ENCODE measurements at regions not wholly inside any gene's neighbourhood (a gene's known extent, or its start where the extent isn't known, plus 50 kb on each side); places are given as distances from the start of the nearest gene placed in this dataset.

DNA sequence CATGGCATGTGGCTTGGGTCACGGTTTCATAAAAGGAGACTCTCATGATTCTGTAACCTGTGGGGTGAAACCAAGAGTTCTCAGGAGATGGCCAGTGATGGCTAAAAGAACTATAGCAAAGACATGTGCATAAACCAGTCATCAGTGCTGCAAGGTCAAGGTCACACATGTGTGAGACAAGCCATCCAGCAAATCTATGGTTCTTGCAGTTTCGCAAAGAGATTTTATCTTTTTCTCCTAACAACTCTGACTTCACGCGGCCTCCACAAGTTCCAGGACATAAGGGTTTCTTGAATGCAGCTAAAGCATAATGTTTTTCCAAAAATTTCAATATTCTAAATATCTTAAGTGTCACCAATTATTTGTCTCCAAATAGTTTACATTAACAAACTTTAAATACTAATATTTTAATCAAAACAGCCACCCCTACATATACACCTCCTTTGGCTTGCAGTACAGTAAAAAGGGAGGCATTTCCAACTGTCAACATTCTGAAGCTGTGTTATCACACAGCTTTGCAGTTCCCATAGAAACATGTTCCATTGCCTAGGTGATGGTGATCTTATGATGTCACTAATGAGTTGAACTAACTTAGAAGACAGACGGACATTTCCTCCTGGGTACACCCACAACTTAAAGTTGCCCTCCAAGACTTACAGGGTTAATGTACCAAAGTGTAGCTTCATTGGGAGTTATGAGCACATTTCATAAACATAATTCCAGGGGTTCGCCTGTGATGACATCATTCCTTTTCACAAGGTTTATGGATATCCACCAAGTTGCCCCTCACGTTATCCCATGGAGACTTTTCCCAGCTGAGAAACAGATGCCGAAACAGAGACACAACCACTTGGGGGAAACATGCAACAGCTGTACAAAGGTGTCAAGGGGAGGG, 250.9 kb upstream of the PDE10A start:
- DNase-seq (ENCODE audit: low read depth), result no peak

DNA sequence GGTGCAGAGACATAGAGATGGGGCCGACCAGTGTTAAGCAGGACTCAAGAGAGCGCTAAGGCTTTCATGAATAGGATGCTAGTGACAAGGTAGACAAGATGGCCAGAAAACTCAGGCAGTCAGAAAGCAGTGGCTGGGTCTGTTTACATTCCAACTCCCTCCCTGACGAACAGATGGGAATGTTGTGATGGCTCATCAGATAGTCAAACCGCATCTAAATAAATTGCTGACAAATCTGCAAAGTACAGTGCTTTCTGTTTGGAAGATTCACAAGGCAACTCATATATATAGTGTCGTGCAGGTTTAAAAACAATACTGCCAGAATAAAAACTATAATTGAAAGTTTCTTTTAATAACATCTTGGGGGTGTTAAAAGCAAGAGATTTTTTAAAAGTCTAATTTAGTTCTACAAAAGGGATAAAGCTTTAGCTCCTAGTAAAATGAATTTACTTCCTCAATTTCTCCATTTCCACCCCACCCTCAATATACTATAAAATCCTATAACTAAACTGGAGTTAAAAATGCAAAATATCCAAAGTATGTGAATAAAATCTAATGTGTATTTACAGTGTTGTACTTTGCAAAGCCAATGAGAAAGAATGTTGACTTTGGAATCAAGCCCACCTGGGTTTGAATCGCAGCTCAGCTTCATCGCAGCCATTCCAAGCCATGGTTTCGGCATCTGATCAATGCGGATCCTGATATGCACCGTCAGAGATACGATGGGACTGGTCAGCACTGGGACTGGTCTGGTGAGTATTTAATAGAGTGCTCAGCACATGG, 247.3 kb upstream of the PDE10A start:
- no peak for DNase-seq (ENCODE audit: low read depth)

DNA sequence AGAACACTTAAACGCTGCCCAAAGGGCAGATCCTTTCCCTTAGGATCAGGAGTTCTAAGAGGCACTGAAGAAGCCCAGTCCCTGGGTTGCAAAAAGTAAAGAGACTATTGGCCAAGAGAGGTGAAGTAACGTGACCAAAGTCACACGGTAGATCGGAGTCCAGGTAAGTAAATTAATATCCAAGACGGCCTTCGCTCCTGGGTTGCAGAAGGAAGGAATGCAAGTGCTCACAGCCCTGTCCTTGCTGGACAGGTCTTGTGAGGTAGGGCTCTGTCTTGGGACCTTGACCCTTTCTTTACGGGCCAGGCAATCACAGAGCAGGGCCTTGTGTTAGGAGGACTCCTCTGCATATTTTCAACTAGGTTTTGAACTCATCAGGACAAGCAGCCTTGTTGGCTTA, 243.7 kb upstream of the PDE10A start:
- DNase-seq (ENCODE audit: low read depth), result no peak

DNA sequence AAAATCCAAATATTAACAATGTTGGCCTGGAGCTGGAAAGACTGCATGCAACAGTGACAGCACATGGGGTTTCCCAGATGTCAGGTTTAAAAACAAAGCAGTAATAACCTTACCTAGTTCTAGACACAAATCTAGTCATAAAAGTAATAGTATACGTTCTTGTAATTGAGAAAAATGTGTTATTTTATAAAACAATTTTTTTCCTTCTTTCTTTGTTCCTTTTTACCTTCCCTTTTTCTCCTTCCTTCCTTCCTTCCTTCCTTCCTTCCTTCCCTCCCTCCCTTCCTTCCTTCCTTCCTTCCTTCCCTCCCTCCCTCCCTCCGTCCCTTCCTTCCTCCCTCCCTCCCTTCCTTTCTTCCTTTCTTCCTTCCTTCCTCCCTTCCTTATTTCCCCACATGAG, 242.7 kb upstream of the PDE10A start:
- no peak for DNase-seq (ENCODE audit: low read depth)

DNA sequence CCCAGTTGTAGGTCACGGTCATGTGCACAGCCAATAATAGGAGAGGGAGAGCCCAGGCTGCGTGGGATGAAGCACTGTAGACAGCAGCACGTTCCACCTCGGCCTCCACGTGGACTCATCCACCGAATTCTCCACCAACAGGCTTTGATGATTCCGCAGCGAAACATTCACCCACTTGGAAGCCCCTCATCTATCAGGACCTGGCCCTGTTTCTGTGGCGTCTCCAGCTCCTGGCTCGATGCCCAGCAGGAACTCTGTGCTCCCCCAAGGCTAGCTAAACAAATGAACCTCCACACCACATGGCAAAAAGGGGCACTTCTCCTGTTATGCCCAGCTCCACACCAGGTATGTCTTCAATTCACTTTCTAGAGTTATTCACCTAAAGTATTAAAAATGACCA, 237.9 kb upstream of the PDE10A start:
- no peak for DNase-seq (ENCODE audit: low read depth)

DNA sequence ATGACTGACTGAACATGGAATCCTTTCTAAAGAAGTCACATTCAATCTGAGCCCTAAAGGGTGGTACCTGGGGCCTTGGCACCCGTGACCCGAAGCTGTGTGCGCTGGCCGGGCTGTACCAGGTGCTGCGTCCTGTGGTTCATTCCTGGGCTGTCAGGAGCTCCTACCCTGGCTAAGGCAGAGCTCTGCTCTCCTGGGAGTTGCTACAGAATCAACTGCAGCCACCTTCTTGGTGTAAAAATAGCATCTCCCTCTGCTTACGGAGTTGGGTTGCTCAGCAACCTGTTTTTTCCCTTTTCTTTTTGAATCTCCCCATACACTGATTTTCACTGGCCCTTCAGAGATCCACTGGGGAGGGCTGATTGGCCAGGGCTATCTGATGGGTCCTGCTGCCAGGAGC, 236.6 kb upstream of the PDE10A start:
- DNase-seq (ENCODE audit: low read depth), result no peak

DNA sequence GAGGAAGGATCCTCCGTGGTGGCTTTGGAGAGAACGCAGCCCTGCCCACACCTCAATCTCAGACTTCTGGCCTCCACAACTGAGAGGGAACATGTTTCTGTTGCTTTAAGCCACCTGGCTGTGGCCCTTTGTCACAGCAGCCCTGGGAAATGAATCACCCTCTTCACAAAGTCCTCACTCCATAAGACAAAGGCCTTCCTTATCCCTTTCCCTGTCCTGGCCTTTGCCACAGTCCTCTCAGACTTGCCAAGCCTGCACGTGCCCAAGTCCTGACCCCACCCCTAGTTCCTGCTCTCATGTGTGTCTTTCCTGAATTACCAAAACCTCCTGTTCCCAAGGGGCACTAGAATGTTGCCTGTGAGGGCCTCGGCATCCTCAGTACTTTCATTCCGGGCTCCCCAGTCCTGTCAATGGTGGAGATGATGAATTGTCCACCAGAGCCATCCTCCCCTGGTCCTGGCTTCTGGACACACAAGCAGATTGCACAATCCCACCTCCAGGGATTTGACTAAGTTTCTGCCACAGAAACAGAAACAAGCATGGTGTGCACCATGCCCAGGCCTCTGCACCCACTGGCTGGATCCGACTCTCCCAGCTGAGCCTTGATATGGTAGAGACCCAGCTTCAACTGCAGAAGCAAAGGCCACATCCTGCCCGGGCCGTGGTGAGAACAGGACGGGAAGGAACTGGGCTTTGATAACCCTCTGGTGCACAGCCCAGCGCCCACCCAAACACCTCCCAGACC, 232.6 kb upstream of the PDE10A start:
- no peak for DNase-seq (ENCODE audit: low read depth)

DNA sequence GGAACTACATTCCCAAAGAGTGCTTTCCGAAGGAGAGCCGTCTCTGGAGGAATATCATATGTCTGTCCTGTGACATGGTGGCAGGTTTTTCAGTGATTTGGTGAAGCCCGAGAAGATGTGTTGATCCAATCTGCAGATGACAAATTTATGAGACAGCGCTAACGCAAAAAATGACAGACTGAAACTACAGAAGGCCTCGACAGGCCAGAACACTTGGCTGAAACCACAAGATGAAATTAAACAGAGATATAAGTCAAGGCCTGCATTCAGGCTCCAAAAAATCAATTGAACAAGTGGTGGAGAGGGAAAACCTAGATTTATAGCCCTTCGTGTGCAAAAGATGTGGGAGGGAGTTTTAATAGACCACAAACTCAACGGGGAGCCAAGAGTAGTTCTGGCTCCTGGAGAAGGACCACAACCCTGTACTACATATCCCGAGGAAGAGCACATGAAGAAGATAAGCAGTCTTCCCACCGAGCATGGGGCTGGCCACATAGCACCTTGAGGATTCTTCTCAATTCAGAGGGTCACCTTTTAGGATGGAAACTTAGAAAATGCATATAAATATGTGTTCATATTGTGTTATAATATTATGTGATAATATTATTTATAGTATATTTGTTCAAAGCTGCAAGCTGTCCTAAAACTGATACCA, 231.3 kb upstream of the PDE10A start:
- no peak for DNase-seq (ENCODE audit: low read depth)

DNA sequence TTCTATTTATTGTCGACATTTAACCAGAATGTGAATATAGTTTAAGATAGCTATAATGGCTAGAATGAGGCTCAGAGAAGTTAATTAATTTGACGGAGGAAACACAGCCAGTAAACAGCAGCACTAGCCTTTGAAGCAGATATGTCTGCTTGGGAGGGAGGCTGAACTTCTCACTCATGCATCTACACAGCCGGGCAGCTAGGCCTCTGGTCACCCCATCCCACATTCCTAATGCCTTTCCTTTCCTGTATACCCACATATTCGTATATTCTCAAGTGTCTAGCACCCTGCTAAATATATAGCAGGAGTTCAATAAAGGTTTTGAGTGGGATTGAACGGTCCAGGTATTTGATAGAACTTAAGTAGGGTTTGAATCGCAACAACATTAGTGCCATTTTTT, 230.4 kb upstream of the PDE10A start:
- DNase-seq (ENCODE audit: low read depth), result no peak

DNA sequence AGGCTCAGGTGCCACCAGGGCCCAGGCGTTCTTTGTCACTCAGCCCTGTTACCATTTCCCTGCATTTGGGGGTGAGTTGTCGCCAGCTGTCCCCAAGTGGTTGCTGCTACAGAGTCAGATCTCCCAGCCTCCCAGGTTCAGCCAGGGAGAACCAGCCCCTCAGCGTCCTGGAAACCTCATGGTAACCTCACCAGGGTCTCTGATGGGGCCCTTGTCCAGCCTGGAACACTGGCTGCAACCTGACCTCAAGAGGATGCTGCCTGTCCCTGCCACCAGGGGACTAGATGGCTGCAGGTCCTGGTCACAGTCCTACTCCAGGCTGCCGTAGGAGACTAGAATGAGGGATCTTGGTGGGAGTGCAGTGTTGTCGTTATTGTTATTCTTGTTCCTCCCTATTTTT, 228.3 kb upstream of the PDE10A start:
- DNase-seq (ENCODE audit: low read depth), result no peak

DNA sequence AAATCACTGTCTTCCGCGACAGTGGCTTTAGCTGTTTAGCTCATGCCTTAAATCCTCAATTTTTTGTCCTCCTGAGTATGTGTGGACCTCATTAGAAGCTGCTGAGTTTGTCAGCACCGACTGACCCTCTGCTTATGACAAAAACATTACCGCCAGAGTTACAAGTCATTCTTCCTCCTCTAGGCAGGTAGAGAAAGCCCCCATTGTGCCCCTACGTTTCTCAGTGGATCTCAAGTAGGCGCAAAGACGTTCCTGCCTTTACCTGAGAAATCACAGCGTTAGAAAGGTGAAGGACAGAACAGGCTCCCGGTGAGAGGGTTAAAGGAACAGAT, 227.3 kb upstream of the PDE10A start:
- no peak for DNase-seq (ENCODE audit: low read depth)

DNA sequence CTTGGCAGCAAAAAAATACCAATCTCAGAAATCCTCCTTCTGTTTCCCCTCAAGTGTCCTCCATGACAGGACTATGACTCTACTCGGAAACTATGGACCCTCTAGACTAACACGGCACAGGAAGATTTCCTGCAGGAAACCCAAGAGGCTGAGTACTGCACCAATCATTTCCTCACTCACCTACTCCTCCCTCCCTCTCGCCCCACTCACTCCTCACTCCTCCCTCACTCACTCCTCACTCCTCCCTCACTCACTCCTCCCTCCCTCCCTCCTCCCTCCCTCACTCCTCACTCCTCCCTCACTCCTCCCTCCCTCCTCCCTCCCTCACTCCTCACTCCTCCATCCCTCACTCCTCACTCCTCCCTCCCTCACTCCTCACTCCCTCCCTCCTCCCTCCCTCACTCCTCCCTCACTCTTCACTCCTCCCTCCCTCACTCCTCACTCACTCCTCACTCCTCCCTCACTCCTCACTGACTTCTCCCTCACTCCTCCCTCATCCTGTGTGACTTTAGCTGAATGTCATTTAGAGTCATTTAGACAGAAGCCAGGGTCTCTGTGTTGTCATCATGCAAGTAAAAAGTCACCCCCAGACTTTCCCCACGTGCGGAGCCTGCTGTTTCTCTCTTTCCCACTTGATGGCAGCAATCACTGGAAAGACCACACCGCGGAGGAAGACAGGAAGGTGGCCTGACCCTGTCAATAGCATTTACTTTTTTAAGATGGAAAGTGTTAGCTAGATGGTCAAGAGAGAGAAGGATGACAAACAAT, 226.8 kb upstream of the PDE10A start:
- no peak for DNase-seq (ENCODE audit: low read depth)

DNA sequence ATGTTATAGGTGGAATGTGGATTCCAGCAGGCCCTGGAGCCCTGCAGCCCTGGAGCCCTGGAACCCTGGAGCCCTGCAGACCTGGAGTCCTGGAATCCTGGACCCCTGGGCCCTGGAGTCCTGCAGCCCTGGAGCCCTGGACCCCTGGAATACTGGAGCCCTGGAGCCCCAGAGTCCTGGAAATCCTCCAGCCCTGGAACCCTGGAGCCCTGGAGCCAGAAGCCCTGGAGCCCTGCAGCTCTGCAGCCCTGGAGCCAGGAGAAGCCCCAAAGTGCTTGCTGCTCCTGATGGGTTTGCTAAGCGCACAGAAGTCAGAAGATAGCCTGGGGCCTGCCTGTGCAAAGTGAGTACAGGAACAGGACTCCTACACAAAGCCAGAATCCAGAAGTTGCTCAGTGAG, 223.1 kb upstream of the PDE10A start:
- DNase-seq (ENCODE audit: low read depth), result no peak

DNA sequence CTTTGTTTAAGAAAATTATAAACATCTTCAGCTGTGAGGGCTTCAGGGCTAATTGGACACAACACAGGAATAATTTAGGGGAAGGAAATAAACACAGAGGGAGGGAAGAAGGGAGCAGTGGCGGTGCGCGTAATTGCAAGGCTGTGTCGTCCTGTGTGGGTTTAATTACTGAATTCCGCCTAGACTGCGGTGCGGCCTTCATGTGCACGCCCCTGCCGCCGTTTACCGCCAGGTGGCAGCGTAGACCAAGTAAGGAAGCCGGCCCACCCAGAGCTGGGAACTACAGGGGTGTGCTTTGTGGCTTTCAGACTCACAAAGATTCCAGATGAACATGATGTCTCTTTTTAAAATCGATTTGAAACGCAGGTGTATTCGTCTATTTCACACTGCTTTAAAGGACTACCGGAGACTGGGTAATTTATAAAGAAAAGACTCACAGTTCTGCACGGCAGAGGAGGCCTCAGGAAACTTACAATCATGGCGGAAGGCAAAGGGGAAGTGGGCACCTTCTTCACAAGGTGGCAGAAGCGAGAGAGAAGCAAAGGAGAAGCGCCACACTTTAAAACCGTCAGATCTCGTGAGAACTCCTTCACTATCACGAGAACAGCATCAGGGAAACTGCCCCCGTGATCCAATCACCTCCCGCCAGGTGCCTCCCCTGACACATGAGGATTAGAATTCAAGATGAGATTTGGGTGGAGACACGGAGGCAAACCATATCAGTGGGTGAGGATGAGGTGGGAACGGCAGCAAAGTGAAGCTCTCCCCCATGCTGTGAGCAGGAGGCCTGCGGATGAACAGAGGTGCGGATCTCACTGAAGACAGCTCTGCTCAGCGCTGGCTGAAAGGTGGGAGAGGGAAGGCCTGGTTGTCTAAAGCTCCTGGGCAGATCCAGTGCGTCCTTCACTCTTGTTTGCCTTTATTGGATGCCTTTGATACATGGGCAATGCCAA, 222.0 kb upstream of the PDE10A start:
- no peak for DNase-seq (ENCODE audit: low read depth)

DNA sequence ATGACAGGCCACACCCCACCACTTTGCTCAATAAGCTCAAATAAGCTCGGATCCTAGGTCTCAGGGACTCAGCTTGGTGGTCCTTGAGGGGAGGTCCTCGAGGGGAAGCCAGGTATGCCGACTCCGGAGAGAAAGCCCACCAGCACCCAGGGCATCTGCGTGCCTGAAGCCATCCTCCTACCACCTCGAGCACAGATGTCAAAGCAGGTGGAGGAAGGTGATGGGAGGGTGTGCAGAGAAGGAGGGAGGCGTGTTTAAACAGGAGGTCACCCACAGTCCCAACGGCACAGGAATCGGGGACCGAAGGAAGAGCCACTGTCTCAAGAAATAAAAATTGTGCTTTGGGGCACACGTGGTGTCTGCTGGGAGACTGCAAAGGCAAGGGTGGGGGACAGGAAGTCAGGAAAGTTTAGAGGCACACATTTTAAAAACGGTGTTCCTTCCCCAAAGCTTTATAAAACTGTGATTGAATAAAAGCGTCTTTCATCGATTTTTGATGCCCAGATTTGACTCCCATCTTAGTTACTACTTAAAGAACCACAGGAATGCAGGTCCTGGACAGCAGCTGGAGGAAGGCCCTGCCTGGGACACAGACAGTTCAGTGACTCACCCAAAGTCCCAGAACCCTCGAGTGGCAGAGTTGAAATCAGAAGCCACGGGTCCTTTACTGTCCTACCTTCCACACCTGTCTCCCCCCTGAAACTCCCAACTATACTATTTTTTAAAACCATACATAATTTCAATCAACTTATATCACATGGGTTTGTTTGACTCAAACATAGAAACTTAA, 221.0 kb upstream of the PDE10A start:
- DNase-seq (ENCODE audit: low read depth), result no peak

DNA sequence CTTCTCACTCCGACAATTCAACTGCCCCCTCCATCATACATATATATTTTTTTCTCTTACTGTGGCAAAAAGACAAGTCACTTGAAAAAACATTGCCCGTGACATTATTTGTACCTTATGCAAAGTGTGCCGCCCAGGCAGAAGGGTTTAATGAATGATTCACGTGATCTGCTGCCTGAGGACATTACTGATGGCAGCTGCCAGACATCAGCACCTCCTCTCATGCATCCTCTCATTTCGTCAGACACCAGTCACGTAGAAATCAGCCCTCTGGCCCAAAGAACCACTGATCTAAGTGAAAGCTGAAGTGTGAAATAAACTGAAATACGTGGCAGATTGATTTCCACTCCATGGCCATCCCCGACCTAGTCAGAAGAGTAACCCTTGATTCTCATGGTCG, 218.8 kb upstream of the PDE10A start:
- DNase-seq (ENCODE audit: low read depth), result no peak

DNA sequence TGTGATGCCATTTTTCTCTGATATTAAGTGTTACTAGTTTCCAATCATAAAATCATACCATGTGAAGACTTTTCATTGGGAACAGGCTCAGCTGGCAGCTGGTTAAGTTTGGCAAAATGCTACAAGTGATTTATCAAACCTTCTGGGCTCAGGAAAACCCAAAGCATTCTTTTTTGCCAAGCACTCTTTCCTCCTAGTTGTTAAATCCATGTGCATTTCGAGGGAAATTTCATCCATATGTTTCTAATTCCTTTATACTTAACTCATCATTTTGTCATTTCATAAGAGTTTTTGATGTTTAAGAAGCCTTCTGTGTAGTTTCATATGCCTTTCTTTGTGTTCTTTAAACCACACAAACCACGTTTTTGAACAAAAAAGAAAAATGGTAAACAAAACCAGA, 217.6 kb upstream of the PDE10A start:
- no peak for DNase-seq (ENCODE audit: low read depth)

DNA sequence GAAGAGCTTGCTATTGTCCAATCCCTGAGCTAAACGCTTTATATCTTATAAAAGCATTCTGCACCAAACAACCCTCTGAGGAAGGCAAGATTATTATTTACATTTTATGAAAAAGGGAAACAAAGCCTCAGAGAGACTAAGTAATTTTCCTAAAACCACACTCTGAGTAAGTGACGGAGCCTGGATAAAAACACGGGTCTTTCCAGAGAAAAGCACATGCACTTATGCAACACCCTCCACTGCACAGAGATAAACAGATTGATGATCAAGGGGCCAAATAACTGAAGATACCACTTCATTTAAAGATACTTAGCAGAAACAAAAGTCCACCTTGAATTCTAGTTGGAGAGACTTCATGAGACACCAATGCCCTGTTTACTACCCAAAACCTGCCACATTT, 214.7 kb upstream of the PDE10A start:
- DNase-seq (ENCODE audit: low read depth), result no peak

DNA sequence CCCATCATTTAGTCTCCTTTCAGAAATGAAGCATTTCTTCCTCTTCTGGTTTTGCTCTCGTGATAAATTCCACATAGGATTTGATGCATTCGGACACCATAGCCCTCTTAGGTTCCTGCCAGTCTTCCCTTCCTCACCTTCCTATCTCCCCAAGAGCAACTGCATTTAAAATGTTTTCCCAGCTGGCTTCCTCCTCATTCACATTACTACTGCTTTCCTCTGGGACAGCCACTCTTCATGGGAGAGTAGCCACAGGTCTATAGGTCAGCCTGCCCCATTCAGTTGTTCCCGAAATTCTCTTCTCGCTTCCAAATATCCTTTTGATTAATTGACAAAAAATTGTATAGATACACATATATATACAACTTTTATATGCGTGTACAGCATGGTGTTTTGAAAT, 214.2 kb upstream of the PDE10A start:
- no peak for DNase-seq (ENCODE audit: low read depth)

DNA sequence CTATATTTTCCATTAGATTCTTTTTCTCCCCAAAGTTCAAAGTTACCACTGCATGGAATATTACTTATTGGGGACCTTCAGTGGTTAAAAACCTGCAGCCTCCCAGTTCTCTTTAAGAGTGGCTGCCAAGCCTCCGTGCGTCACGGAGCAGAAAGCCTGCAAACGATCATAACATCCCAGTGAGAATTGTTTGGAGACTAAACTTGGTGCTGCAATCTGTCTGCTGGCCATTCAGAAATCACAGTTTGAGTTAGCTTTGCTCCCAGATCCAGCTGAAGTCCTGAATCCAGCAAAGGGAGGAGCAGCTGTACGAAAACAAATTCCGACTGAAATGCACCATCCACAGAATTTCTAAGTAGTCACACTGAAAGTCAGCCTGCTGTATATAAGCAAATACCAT, 213.5 kb upstream of the PDE10A start:
- DNase-seq (ENCODE audit: low read depth), result no peak
